ENCODE measurements at regions not wholly inside any gene's neighbourhood (a gene's known extent, or its start where the extent isn't known, plus 50 kb on each side); places are given as distances from the start of the nearest gene placed in this dataset.

DNA sequence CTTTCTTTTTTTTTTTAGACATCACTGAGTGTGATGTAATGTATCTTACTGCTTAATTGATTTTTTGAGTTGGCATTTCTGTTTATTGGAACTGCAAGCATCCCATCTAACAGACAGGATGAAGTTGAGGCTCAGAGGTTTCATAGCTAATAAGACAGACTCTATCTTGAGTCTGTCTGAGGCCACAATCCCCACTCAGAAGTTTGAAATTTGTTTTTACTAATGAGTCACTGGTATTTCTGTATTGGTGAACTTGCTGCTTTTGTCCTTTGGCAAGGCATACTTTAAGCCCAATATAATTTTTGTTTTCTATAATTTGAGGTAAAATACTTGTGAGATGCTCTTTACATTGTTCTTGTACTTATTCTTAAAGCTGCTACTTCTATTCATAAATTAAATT lies 491.2 kb downstream of the PSAT1 start:
- DNase-seq (ENCODE audit: low read depth, low spot score): peak; percentile 9

DNA sequence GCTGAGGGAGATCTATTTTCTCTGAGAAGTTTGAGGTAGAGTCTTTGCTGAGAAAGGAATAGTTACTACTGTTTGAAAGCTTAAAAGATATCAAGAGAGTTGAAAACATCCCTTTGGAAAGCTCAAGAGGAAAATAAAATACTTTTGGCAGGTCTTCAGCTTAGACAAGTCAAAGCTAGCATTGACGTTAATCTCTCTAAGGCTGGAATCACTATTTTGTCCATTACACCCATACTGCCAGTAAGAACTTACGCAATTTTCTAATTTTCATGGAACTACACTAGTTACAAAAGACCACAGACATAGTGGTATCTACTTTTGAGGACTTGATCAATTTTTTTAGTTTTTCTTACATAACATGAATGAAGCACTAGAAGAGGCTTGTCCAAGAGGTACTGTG lies 494.9 kb downstream of the PSAT1 start:
- no peak for DNase-seq (ENCODE audit: low read depth, low spot score)

DNA sequence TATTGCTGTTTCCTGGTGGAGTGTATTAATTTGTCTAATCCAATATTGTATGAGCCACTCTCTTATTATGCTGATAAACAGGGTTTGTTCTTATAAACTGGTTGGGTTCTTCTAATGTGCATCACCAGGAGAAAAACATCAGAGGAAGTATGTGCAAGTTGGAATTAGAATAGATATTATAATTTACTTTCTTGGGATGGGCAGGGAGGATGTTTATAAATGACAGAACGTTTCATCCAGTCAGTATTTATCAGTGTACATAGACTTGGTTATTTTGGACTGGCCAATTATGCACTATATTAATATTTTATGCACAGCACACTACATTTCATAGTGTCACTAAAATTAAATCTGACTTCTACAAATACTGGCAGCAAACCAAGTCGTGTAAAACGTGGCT lies 495.8 kb downstream of the PSAT1 start:
- DNase-seq (ENCODE audit: low read depth, low spot score): no peak

DNA sequence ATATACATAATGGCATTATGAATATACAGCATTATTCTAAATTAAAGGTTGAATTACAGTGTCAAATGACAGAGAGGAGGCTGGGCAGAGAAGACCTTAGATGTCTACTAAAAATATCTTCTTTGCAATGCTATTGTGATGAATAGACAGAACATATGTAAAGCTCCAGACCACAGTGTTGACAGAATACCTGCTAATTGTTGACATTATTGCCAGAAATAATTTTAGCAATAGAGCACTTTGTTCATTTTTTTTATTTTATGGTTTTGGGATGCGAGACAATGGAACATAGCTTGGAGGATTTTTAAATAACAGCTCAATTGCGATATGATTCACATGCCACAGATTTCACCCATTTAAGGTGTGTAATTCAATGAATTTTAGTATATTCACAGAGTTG lies 508.8 kb downstream of the PSAT1 start:
- DNase-seq (ENCODE audit: low read depth, low spot score): no peak

DNA sequence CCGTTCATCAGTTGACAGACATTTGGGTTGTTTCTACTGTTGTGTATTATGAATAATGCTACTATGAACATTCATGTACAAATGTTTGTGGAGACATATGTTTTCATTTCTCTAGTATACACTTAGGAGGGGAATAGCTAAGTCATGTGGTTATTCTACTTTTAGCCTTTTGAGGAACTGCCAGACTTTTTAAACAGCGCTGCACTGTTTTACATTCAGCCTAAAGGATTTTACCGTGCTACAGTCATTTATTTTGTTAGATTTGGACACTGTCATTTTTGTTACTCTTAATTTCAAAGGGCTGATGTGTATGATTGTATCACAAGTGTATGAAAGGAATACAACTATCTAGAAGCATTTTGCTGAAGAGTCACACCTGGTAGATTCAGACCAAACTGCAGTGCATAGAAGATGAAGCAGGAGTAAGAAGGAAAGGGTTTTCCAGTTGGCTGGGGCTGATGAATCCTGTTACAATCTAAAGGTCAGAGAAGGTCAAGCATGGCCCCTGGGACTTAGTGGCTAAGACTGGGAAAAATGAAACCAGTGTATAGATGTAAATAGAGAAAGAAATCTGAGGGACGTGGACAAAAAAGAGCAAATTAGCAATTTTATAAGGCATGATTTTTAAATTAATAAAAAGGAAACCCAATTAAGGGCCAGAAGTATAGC lies 509.7 kb downstream of the PSAT1 start:
- DNase-seq (ENCODE audit: low read depth, low spot score): no peak

DNA sequence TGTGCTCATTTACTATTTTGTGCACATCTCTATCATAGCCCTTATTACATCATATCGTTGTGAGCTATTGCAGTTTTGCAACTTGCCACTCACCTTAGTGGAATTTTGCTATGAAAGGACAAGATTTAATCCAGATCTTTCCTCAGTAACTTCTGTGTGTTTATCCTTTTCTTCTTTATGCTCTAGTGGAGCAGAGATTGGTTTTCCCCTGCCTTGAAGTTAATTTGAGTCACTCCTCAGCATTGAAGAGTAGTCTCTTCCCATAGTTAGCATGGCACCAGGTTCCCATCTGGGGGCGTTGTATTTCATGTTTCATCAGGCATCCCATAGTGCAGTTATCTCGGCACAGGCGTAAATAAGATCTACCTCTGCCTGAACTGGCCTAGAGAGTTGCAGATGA lies 510.4 kb downstream of the PSAT1 start:
- DNase-seq (ENCODE audit: low read depth, low spot score): no peak

DNA sequence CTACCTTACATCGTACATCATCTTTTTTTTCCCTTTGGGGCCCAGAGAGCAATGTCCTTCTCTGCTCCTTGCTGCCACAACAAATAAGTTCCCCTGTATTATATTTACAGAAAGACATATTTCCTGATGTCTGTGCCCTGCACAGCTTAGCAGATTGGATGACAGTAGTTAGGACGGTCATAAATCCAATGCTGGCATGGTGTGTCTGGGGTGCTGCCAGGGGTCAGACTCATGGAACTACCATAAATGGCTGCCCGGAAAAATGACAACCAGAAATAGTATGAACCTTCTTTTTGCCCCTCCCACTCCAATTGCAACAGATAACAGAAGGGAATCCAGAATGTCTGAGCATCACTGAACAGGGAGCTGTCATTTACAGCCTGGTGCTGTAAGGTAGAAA lies 511.1 kb downstream of the PSAT1 start:
- no peak for DNase-seq (ENCODE audit: low read depth, low spot score)

DNA sequence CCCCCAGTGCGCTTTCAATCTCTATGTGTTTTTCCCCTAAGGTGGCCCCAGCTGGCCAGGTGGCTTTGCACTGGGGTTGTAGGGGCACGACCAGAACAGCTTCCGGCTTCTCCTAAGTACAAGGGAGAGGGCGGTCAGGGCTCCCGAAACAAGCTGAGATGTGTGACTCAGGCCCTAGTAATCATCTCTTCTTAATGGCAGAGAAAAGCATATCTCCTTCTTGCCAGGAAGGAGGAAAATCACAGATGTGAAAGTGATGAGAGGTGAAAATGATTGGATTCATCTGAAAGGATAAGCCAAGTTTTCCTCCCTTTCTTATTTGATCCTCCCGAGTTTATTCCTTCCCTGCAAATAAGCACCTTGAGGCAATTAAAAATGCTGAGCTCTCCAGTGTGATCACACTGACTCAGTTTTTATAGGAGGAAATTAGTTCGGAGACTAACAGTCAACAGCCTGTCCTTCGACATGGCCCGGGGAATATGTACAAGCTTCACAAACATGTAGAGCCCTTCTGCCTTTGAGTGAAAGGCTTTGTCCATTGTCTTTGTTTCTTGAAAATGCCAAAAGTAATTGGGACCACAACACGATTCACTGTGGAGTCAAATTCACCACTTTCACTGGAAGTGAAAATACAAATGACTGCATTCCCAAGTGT lies 514.8 kb downstream of the PSAT1 start:
- no peak for DNase-seq (ENCODE audit: low read depth, low spot score)

DNA sequence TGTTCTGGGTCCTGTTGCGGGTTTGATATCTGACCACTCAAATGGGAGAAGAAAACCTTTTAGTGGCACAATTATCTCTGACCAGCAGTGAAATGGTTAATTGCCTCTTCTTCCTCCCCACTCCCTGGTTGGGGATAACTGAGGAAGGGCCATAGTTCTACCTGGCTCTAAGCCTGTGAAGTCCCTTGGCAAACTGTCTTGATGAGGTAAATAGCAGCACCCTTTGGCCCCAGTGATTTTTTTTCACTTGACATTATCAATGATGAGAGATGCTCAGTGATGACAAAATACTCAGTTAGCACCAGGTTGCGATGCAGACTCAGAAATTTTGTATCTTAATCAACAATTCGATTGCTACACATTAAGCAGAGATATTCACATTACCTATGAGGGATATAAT lies 515.7 kb downstream of the PSAT1 start:
- no peak for DNase-seq (ENCODE audit: low read depth, low spot score)

DNA sequence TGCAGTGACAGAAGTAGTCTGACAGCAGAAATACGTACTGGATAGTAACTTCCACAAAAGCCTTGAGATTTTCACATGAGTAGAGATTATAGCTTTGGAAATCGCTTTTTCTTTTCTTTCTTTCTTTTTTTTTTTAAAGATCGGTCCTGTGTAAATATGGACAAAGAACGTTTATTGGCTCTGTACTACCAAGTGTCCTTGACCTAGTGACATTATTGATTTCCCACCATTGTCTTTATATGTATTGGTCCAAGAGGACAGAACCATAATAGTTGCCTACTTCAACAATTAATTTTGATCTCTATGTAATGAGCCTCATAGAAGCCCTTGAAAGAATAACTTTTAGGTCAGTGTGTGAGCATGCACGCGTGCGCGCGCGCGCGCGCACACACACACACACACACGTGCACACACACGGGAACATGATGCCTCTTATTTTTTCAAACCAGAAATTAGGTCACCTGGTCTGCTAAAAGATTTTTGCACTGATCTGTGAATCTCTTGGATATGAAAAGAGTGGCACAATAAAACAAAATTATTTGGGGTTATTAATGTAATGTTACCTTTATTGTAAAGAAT lies 516.8 kb downstream of the PSAT1 start:
- DNase-seq (ENCODE audit: low read depth, low spot score): no peak

DNA sequence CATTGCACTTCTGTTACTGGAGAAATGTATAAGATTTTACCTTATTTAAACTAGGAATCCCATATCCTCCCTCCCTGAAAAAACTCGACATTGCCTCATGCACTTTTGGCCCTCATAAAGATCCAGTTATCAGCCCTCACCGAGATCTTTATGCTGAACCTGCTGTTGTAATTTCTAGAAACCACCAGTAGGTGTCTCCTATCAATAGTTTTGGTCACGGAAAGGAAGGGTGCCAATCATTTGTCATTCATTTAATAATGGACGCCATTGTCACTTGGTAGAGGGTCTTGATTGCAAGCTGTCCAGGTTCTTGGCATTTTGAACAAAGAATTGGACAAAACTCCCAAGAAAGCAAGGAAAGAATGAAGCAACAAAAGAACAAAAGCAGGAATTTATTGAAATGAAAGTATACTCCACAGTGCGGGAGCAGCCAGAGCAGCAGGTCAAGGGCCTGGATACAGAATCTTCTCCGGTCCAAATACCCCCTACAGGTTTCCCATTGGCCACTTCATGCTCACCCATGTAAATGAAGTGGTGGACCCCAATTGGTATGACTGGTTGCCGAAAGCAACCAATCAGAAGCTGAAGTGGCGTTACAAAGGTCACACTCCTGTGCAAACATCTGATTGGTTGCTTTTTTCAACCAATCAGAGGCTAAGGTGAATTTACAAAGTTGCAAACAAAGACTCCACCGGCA lies 524.3 kb downstream of the PSAT1 start:
- DNase-seq (ENCODE audit: low read depth, low spot score): no peak

DNA sequence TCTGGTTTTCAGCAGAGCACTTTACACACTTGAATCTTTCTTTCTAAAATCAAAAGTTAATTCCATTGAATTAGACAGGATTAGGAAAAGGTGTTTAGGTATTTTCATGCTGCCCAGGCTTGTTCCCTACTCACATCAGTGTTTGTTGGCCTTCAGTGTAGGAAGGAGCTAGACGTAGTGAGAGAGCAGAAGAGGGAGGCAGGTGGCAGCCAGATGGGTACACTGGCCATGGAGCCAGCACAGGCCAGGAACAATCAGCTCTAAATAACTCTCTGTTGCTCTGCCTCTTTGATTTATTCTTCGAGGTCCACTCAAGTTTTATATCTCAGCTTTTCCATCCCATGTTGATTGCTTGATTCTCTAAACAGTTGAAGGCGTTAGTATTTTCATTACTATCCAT lies 529.6 kb downstream of the PSAT1 start:
- DNase-seq (ENCODE audit: low read depth, low spot score): no peak

DNA sequence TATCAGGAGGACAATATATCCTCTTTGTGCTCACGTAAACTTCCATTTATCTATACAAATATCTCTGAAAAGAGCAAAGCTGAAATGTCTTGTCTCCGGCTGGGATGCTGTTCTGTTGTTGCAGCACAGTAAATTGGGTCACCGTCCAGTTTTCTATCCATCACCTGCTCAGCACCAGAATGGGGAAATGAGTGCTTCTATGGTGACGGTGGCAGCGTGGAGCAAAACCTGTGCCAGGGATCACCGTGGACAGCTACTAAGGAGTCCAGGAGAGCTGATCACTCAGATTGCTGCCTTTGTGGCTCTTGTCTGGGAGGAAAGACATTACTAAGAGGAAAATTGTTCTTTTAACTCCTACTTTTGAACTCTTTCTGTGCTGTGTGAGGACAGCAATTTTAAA lies 531.6 kb downstream of the PSAT1 start:
- DNase-seq (ENCODE audit: low read depth, low spot score): no peak

DNA sequence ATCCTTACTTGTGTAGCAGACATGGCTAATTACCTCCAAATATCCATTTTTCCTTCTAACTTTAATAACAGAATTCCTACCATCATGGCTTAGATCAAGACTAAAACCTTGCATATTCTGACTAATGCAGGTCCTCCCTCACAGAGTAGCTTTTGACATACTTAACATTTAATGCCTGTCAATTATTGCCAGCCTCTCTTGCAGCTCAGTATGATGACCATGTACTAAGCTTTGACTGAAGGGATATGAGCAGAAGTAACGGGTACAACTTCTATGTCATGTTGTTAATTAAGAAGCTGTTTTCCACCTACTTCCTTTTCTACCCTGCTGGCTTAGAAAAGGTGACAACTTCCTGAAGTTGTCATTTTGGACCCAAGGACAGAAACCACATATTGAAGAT lies 533.4 kb downstream of the PSAT1 start:
- DNase-seq (ENCODE audit: low read depth, low spot score): no peak

DNA sequence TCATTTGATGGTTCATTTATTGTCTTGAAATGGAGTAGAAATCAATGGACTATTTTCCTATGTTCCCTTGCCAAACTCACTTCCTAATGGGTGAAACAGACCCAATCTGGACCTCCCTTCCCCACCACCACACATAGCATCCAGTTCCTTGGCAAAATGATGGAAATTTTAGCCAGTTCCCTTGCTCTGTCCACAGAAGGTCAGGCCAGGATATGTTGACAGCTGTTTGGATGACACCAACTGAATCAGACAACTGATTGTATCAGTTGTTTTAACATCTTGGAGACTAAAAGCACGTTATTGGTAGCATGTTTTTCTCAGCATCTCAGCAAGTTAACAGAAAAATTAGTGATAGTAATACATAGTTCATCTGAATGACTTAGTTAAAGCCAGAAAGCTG lies 534.8 kb downstream of the PSAT1 start:
- no peak for DNase-seq (ENCODE audit: low read depth, low spot score)

DNA sequence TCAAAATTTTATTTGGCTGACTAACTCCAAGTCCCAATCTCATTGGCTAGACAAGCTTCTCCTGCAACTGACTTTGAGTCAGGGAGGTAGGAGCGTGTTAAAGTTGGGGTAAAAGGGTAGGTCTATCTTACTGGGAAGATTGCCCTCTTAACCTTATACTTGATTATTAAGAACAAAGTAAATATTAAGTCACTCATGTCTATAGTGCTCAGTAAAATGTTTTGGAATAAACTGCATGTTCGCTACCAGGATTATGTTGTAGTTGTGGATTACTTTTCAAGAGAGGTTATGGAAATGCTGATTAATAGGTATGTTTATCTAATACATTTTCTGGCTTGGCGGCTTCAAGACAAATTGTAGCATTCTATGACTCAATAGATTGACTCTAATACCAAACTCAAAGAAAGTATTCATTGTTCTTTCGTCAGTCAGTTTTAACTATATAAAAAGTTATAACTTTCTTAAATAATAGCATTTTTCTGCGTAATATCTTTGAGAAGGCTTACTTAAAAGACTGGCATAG lies 539.1 kb downstream of the PSAT1 start:
- no peak for DNase-seq (ENCODE audit: low read depth, low spot score)

DNA sequence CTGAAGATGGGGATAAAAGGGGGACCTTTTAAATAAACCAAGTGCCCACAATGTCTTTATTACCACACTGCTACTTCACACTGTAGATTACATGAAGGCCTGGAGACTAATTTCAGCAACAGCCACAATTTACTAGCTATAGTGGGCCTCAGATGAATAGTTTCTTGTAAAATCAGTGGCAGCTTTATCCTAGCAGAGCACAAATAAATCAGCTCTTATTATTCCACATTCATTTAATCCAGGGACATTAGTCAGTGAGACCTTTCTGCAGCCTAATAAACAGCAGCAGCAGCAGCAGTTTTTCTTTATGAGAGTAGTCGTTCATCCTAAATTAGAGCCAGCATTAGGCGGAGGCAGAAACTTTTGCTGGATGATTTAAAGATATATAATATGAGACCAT lies 542.3 kb downstream of the PSAT1 start:
- DNase-seq (ENCODE audit: low read depth, low spot score): no peak

DNA sequence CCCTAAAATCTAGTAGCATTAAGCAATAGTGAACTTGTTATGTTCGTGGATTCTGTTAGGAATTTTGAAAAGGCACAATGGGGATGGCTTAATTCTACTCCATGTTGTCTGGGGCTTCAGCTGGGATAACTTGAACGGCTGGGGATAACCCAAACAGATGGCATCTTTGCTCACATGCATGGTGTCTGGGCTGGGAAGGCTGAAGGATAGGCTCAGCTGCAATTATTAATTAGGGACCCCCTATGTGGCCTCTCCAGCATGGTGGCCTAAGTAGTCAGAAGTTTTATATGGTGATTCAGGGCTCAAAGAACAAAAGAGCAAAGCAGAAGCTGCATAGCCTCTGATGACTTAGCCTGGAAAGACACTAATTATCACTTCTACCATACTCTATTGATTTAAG lies 551.1 kb downstream of the PSAT1 start:
- no peak for DNase-seq (ENCODE audit: low read depth, low spot score)

DNA sequence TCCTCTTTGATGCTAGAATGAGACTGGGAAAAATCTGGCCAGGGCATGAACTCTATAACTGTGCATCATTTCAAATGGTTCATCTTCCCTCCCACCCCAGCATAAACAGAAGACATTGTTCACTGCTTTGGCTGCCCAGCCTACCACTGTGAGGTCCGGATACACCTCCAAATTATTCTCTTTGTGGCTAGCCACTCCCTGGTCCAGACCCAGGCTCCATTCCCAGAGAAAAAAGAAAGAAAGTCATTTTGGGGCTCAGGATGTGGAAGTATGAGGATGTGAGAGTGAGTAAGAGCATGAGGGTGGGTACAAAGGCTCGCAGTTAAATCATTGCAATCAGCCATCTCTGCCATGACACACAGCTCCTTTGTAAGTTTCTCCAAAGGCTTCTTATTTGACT lies 559.2 kb downstream of the PSAT1 start:
- DNase-seq (ENCODE audit: low read depth, low spot score): no peak

DNA sequence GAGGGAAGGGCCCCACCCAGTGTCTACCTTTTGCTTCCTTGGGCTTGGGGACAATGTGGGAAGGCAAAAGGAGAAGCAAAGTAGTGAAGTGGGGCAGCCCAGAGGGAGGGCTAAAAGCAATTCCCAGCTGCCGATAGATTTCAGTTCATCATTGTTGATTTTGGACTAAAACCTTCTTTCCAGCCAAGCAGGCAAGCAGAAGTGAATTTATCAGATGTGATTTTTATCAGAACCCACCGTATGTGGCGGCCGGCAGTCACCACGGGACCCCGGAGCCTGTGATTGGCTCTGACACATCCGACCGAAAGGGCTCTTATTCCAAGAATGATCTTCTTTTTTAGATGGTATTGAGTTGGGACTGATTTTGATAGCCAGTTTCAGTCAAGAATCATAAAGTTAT lies 559.9 kb downstream of the PSAT1 start:
- no peak for DNase-seq (ENCODE audit: low read depth, low spot score)

DNA sequence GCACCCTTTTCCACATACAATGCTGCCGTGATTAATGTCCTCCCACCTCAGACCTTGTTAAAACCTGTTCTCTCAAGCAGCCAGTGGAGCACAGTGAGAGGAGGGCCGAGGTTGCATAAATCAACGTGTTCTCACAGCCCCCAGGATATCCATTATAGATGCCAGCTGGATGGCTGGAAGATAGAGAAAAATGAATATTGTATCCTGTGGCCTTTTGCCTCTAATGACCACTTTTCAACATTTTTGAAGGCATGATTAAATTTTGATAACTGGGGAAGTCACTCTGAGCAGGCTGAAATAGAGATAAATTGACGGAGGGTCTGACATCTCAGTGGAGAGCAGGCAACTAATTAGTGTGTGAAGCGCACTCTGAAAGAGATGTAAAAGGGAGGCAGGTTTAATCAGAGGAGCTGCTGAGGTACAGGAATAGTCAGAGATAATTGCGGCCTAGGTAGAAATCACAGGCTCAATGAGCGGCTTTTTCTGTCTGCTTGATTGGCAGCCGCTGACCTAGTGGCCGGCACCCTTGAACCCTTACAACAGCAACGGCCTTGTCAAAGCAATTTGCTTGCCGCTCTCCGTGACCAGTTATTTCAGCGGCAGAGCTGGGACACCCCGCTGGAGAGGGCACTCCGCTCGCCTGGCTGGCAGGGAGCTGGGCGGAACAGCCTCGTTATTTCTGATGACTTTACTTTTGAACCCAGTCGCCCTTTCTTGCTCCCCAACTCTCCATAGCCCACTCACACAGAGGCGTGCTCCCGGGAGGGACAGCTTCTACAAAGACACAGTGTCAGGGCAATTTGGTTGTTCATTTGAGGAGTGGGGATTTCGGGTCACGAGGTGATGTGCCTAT lies 560.7 kb downstream of the PSAT1 start:
- DNase-seq (ENCODE audit: low read depth, low spot score): no peak

DNA sequence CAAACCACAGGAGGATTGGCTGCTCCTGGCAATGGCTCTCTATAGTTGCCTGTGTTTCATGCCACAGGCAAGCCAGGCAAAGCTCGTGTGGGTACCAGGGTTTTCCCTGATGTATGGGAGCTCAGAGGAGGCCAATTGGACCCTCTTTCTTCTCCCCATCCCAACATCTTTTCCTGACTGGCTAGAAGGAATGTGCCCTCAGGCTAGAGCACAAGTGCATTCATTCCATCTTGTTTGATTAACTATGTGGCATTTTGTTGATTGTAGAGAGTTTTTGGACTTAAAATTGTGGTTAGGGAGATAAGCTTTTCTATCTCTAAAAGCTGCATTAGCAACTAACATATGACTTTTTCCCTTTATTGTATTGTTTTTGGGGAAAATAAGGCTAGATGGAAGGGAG lies 561.3 kb downstream of the PSAT1 start:
- DNase-seq (ENCODE audit: low read depth, low spot score): no peak
